Upper lobe of left lung (tissue), 6 donors: ENCODE measurements at regions not wholly inside any gene's neighbourhood (a gene's known extent, or its start where the extent isn't known, plus 50 kb on each side); places are given as distances from the start of the nearest gene placed in this dataset.
"Not testable (repeated sequence)": the region's sequence is repeated elsewhere in the genome, so short reads cannot be mapped to it uniquely, and the experiment has no call there.

Source experiments
- ATAC-seq, 2 donors: fragments of 200-7000 bp; cut with Tn5 transposase; one replicate each; pipeline ENCODE4 v1.9.1; 2022; ENCODE audit warnings: mild to moderate bottlenecking in 2 of 2, moderate library complexity in 2 of 2; ENCODE audit not compliant: low FRiP score in 2 of 2
- DNase-seq, 2 donors: peaks; one replicate each; pipeline ENCODE4 v3.0.0-alpha.2; 2019 to 2020
- H3K27ac ChIP-seq, 4 donors: fragments of 200-600 bp; sonication (generic); one replicate each; pipeline ENCODE4 v1.5.1; 2016 to 2019
- H3K27me3 ChIP-seq, 4 donors: fragments of 200-600 bp; sonication (generic); one replicate each; pipeline ENCODE4 v1.5.1; 2017 to 2019
- H3K36me3 ChIP-seq, 4 donors: fragments of 200-600 bp; sonication (generic); one replicate each; pipeline ENCODE4 v1.5.1; 2016 to 2019
- H3K4me1 ChIP-seq, 4 donors: fragments of 200-600 bp; sonication (generic); one replicate each; pipeline ENCODE4 v1.5.1; 2018 to 2019
- H3K4me3 ChIP-seq, 4 donors: fragments of 200-600 bp; sonication (generic); one replicate each; pipeline ENCODE4 v1.5.1; 2017 to 2019; ENCODE audit warnings: mild to moderate bottlenecking in 2 of 4, moderate library complexity in 1 of 4
- H3K9me3 ChIP-seq, 4 donors: fragments of 200-600 bp; sonication (generic); one replicate each; pipeline ENCODE4 v1.5.1; 2018 to 2019
- CTCF ChIP-seq, 6 experiments: fragments of 450-650 bp in 4 of 6; fragments of 200-600 bp in 2 of 6; sonication (generic) in 2 of 6; IDR thresholded peaks; one replicate each; pipeline ENCODE4 v1.5.1; 2016 to 2019; ENCODE audit warnings: antibody characterized with exemption in 6 of 6
- EP300 ChIP-seq, 4 donors: sonication (generic); formaldehyde crosslinking; IDR thresholded peaks; one replicate each; pipeline ENCODE4 v1.5.1; 2017; ENCODE audit warnings: antibody characterized with exemption in 4 of 4, control low read depth in 2 of 4
- POLR2A ChIP-seq, 4 donors: fragments of 450-650 bp; IDR thresholded peaks; one replicate each; pipeline ENCODE4 v1.5.1; 2016 to 2017; ENCODE audit warnings: antibody characterized with exemption in 4 of 4, mild to moderate bottlenecking in 2 of 4
- POLR2AphosphoS5 ChIP-seq, 2 donors: sonication (generic); formaldehyde crosslinking; IDR thresholded peaks; one replicate each; pipeline ENCODE4 v1.5.1; 2017; ENCODE audit warnings: antibody characterized with exemption in 2 of 2
- WGBS, 2 donors: methylation state at CpG; one replicate each; pipeline ENCODE4 v1.1.5; 2017 to 2018; 5-methylcytosine and 5-hydroxymethylcytosine counted together
- donor health status: DM: no; HTN: no; CAD: no; lungs with moderate emphysema.
- donor health status: DM: no; HTN: yes; CAD: no; lungs with severe emphysema.

- no peaks in the 10 kb centered on the region for H3K9me3 ChIP-seq
- H3K27ac ChIP-seq = no peak overlapping the region
- no peak for DNase-seq
- H3K4me3 ChIP-seq = no peak overlapping the region
- no peaks in the 10 kb centered on the region for H3K36me3 ChIP-seq
- no peaks in the 10 kb centered on the region for H3K4me1 ChIP-seq
- 53 to 77% methylated on average over 2 of the region's 2 CpGs for WGBS, 2 donors
- H3K27me3 ChIP-seq = no peaks in the 10 kb centered on the region
- no peak for ATAC-seq
- TF ChIP-seq CTCF (IDR thresholded peaks at IDR 0.05) = no peak
Observed at GRCh38 chr21:16460936-16461335, 731.2 kb downstream of the USP25 start.

GRCh38 chr21:16464211-16464889, 734.6 kb downstream of the USP25 start:
- not testable (repeated sequence) for ATAC-seq

GRCh38 chr21:16468184-16468583, 738.4 kb downstream of the USP25 start:
- Histone ChIP-seq H3K9me3 (no peaks in the 10 kb centered on the region), H3K4me3 (no peak overlapping the region), H3K27me3 (no peaks in the 10 kb centered on the region), H3K36me3 (no peaks in the 10 kb centered on the region), H3K27ac (no peak overlapping the region), H3K4me1 (no peaks in the 10 kb centered on the region)
- TF ChIP-seq POLR2AphosphoS5 (IDR thresholded peaks at IDR 0.05) = no peak
- TF ChIP-seq CTCF (IDR thresholded peaks at IDR 0.05) = no peak
- TF ChIP-seq EP300 (IDR thresholded peaks at IDR 0.05) = no peak
- TF ChIP-seq POLR2A (IDR thresholded peaks at IDR 0.05) = no peak
- DNase-seq (no peak), ATAC-seq (no peak)
- WGBS, 2 donors = 89 to 95% methylated on average over 2 of the region's 2 CpGs

More at GRCh38 chr21:16464211-16464889, 734.6 kb downstream of the USP25 start:
- WGBS, 2 donors = 85 to 90% methylated on average over 2 to 3 of the region's 3 CpGs
- H3K36me3 ChIP-seq, H3K4me1 ChIP-seq, H3K4me3 ChIP-seq, H3K27ac ChIP-seq, DNase-seq, H3K27me3 ChIP-seq, H3K9me3 ChIP-seq: not testable (repeated sequence)

GRCh38 chr21:16473988-16474387, 744.2 kb downstream of the USP25 start:
- TF ChIP-seq EP300 (IDR thresholded peaks at IDR 0.05) (no peak), POLR2A (IDR thresholded peaks at IDR 0.05) (no peak), CTCF (IDR thresholded peaks at IDR 0.05) (no peak), POLR2AphosphoS5 (IDR thresholded peaks at IDR 0.05) (no peak)
- DNase-seq (no peak), ATAC-seq (peak in 1 of 2 donors; percentile 58)
- no peak overlapping the region for H3K27ac ChIP-seq
- H3K36me3 ChIP-seq = no peaks in the 10 kb centered on the region
- H3K27me3 ChIP-seq = no peaks in the 10 kb centered on the region
- 42 to 52% methylated on average over 2 of the region's 2 CpGs for WGBS, 2 donors
- H3K9me3 ChIP-seq = no peaks in the 10 kb centered on the region
- H3K4me1 ChIP-seq = no peaks in the 10 kb centered on the region
- H3K4me3 ChIP-seq = no peak overlapping the region

GRCh38 chr21:16476056-16476825, 746.5 kb downstream of the USP25 start:
- Histone ChIP-seq H3K9me3 (peaks cover 0 to 9% (median 4%) of the 10 kb centered on the region in 4 donors), H3K4me1 (no peaks in the 10 kb centered on the region), H3K4me3 (no peak overlapping the region), H3K27me3 (no peaks in the 10 kb centered on the region), H3K27ac (no peak overlapping the region), H3K36me3 (no peaks in the 10 kb centered on the region)
- 56 to 70% methylated on average over 2 of the region's 2 CpGs for WGBS, 2 donors
- ATAC-seq (no peak), DNase-seq (no peak)
- TF ChIP-seq CTCF (IDR thresholded peaks at IDR 0.05) = no peak
- TF ChIP-seq POLR2AphosphoS5 (IDR thresholded peaks at IDR 0.05) = no peak
- no peak for TF ChIP-seq POLR2A (IDR thresholded peaks at IDR 0.05)
- TF ChIP-seq EP300 (IDR thresholded peaks at IDR 0.05) = no peak
